HG03060 (cell line): ENCODE measurements at regions not wholly inside any gene's neighbourhood (a gene's known extent, or its start where the extent isn't known, plus 50 kb on each side); places are given as distances from the start of the nearest gene placed in this dataset.

Experiments used
- ATAC-seq: cut with Tn5 transposase; IDR thresholded peaks from one replicate; pipeline ENCODE4 v1.9.1; 2021; ENCODE audit warnings: low read depth, moderate number of reproducible peaks; ENCODE audit not compliant: unreplicated experiment

- ATAC-seq = no peak
Measured at GRCh38 chr6:133630651-133631050, 258.3 kb upstream of the TCF21 start.

DNA sequence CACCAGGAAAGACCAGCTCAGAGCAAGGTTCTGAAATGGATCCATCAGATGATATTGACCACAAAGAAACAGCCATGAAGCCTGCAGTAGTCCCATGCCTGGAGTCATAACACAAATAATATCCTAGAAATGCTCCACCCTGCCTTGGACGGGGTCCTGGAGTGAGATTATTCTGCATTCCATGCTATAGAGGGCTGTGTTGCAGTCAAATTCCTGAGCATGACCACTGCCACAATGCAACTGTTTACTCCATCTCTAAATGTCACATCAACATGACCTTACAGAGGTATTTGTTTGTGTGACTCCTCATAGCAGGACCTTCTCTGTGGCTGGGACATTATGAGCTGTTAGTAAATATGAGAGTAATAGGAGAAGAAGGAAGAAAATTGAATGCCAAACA is 257.5 kb upstream of the TCF21 start:
- ATAC-seq = no peak

GRCh38 chr6:133632206-133632605 is 256.7 kb upstream of the TCF21 start:
- ATAC-seq = no peak

GRCh38 chr6:133632906-133633305 is 256.0 kb upstream of the TCF21 start:
- ATAC-seq = no peak

DNA sequence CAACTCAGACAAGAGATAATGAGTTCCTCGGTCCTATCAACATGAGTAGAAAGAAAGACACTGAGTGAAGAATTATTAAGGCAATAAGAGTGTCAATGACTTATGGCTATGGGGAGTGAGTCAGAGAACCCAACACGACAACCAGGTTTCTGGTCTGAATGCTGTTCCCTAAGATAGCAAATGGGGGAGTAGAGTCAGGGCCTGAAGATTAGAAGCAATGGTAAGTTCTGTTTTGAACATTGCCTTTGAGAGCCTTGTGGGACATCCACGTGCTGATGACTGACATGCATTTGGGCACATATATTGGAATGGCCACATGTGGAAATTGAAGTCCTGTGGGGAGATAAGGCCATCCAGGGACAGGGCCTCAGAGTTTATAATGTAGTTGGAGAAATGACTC is 254.4 kb upstream of the TCF21 start:
- ATAC-seq = no peak

DNA sequence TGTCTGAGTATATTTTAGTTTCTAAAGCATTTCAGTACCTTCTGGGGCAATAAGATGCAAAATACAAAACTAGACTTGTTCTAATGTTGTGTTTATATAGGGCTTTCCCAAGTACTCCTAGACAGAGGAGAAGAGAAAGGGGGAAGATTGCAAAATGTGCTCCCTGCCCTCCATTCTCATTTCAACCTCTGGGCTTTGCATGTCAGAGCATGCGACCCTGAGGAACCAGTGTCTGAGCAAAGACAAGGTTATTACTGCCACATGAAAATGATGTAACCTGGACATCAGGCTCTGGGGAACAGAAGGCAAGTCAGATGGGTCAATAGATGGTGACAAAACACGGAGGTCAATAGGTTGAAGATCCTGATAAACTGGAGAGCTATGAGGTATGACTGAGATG is 253.5 kb upstream of the TCF21 start:
- ATAC-seq = no peak

DNA sequence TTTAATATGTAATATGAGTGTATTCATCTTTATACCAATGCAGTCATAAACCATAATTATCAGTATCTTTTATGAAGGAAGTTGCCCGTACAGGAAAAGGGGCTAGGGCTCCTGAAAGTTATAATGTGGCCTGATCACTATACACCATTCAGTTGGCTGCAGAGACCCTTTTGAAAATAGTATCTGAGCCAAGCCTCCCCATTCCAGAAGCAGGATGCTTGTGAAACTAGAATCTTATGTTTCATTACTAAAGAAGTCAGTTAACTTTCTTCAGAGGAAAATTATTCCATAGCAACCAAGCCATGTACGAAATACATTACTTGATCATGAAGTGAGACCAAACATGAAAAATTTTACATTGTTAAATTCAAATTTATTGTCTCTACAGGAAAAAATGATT is 251.5 kb upstream of the TCF21 start:
- no peak for ATAC-seq

DNA sequence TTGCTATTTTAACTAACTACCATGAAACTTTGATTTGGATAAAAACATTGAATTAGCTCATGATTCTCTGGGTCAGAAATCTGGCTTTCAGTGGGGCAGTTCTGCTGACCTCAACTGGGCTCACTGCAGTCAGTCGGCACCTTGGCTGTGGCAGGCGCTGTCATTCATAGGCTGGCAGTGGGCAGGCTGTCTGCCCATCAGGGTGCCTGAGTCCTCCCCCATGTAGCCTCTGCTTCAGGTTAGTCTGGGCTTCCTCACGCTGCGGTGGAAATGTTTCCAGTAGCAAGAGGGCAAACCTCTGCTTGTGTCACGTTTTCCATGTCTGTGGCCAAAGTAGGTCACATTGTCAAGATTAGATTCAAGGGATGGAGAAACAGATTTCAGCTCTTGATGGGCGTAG is 251.0 kb upstream of the TCF21 start:
- ATAC-seq = no peak

DNA sequence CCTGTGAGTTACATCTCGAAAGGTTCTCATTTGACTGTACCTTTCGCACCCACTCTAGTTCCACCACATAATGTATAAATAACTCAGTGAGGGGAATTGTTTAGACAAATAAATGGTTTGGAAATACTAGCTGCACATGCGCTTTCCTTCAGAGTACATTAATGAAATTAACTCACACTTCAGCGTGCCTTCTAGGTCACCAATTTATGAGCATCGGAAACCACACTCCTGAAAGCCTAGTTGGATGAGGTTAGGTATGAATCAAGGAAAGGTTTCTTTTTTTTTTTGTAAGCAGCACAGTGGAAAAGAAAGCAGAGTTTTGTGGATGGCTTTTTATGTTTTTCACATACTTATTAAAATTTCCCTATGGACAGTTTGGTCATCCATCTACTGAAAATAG is 247.8 kb upstream of the TCF21 start:
- no peak for ATAC-seq

GRCh38 chr6:133644548-133644891 is 244.4 kb upstream of the TCF21 start:
- no peak for ATAC-seq

- ATAC-seq = no peak
Measured at GRCh38 chr6:133644892-133645619, 243.9 kb upstream of the TCF21 start.

DNA sequence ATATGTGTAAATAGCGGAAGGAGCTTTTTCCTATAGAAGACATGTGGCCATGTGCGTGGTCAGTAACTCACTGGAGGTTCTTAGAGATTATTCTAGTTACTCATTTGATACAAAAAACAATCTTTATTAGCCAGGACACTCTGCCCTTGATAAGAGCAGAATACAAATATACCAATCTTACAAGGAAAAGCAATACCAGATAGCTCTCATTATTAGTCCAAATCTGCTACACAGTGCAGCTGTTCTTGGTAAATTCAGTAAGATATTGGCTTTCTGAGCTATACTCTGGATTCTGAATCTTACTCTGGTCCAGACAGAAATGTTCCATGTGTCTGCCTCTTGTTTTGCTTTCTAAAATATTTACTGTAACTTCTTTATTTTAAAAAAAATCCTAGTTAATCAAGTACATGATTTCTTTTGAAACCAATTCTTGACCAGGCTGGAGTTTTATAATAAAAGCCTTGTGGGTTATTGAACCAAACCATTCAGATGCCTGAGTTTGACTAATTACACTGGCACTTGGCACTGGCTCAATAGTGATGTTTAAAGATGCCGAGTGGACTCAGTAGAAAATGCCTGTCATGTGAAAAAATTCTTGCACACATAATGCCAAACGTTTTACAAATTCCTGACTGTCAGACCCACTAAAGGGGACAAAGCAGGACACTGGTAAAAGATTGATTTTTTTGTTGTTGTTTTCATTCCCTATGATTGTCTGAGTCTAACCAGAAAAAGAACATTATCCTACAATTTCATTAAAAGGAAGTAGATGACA is 242.8 kb upstream of the TCF21 start:
- no peak for ATAC-seq

DNA sequence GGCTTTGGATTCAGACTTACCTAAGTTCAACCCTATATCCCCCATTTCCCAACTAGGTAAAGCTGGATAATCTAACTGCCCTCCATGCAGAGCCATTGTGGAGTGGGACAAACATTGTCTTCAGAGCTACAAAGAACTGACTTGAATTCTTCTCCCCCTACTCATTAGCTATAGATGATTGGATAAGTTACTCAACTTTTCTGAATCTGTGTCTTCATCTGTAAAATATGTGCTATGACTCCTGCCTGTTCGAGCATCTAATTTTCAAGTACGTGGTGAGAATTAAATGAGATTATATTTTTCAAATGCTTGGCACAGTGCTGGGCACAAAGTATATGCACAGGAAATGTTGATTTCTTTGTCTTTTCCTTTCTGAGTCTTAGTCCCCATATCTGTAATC is 240.3 kb upstream of the TCF21 start:
- ATAC-seq = no peak

- ATAC-seq = no peak
Measured at GRCh38 chr6:133671376-133671775, 217.5 kb upstream of the TCF21 start.

- no peak for ATAC-seq
Measured at GRCh38 chr6:133673056-133673455, 215.9 kb upstream of the TCF21 start.

DNA sequence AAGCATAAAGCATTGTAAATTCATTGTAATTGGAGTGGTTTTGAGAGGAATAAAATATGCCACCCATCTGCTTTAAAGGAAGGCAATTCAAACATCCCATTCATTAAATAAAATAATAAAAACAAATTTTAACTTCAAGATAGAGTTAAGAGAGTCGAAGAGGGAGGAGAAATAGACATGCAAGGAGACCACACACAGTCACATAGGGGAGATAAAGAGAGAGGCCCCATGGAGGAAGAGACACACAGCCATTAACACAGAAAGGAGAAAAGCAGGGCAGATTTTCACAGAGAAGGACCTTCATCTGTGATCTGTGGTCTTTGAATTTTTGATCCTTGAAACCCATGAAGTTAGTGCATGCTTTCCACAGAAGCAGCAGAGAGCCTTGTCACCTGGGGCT is 214.3 kb upstream of the TCF21 start:
- ATAC-seq = no peak

DNA sequence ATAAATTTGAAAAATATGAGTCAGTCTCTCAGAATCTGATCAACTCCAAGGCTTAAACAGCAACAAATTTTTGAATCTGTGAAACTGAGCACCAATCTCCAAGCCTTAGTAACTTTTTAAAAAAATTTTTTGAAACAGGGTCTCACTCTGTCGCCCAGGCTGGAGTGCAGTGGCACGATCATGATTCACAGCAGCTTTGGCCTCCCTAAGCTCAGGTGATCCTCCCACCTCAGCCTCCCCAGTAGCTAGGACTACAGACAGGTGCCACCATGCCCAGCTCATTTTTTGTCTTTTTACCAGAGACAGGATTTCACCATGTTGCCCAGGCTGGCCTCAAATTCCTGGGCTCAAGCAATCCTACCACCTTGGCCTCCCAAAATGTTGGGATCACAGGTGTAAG is 207.9 kb upstream of the TCF21 start:
- ATAC-seq = no peak

DNA sequence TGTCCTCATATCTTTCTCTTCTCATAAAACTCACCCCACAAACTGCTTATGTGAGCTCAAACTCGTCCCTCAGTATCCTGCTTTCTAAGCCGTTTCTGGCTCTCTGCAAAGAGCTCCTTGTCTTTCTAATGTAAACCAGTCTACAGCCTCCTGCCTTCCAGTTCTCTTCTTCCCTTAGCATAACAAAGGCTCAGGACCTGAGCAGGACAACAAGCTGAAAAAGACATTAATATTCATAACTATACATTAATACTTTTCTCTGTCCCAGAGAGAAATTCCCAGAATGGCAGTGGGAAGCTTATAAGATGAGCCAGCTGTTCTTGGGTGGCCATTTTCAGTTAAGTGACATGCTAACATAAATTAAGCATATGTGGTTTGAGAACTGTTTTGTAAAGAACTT is 207.0 kb upstream of the TCF21 start:
- ATAC-seq = no peak

- no peak for ATAC-seq
Measured at GRCh38 chr6:133682506-133683307, 206.2 kb upstream of the TCF21 start.

GRCh38 chr6:133683308-133683580 is 205.7 kb upstream of the TCF21 start:
- ATAC-seq = no peak

GRCh38 chr6:133683606-133684005 is 205.3 kb upstream of the TCF21 start:
- no peak for ATAC-seq
